GM23248 (cell line): ENCODE measurements at regions not wholly inside any gene's neighbourhood (a gene's known extent, or its start where the extent isn't known, plus 50 kb on each side); places are given as distances from the start of the nearest gene placed in this dataset.
"Not testable (repeated sequence)": the region's sequence is repeated elsewhere in the genome, so short reads cannot be mapped to it uniquely, and the experiment has no call there.

Experiments
- EZH2 ChIP-seq: fragments of 200-600 bp; sonication (generic); IDR thresholded peaks from 2 replicates; pipeline ENCODE4 v1.6.1; 2018; ENCODE audit warnings: antibody characterized with exemption, mild to moderate bottlenecking; ENCODE audit not compliant: insufficient read depth, poor library complexity, severe bottlenecking
- EZH2phosphoT487 ChIP-seq: fragments of 200-600 bp; sonication (generic); IDR thresholded peaks from 2 replicates; pipeline ENCODE4 v1.6.1; 2018; ENCODE audit warnings: antibody characterized with exemption, moderate library complexity, mild to moderate bottlenecking, low read depth; ENCODE audit not compliant: insufficient read depth

GRCh38 chr4:159939681-159940080, 836.8 kb downstream of the RAPGEF2 start:
- TF ChIP-seq EZH2, EZH2phosphoT487: not testable (repeated sequence)
